ENCODE measurements at regions not wholly inside any gene's neighbourhood (a gene's known extent, or its start where the extent isn't known, plus 50 kb on each side); places are given as distances from the start of the nearest gene placed in this dataset.
"Not testable (repeated sequence)": the region's sequence is repeated elsewhere in the genome, so short reads cannot be mapped to it uniquely, and the experiment has no call there.

DNA sequence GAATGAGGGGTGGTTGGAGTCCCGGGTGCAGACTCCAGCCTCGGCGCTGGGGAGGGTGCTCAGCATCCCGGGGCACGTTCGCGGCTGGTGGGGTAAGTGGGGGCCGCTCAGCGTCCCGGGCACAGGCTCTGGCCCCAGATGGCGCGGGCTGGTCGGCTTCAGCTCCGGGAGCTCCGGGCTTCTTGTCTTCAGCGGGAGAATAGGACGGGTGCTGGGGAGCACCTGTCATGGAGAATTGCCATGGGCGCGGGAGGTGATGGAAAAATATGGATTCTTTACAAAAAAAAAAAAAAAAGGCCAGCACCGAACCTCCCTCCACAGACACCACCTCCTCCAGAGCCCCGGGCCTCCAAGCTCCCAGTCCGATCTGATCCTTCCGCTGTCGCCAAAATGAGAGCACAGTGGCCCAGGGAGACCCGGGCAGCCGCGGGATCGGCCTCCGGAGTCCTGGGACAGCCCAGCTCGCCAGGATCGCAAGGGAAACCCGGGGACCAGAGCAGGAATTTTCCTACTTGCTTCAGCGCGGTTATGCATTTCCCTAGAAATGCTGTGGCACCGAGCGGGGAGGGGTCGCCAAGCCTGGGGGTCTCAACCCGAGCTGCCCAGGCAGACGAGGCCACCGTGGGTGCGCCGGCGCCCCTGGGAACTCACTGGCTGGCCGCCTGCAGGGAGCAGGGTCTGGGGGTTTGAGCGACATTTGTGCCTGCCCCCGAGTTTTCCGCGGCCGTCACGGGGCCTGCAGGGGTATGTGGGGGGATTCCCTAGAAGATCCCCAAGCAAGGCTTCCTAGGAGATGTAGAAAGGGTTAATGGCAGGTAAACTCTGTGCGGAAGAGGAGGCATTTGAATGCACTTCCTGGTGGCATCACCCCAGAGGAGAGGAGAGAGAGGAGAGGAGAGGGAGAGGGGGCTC is 1336.9 kb downstream of the BRD1 start:
- in situ Hi-C loops (cut with MboI; ENCODE audit: low sequenced_read_pairs), result no loop called here

- in situ Hi-C loops (cut with MboI; ENCODE audit: low sequenced_read_pairs), result no loop called here
Observed at GRCh38 chr22:48489551-48490499, 1337.8 kb downstream of the BRD1 start.

DNA sequence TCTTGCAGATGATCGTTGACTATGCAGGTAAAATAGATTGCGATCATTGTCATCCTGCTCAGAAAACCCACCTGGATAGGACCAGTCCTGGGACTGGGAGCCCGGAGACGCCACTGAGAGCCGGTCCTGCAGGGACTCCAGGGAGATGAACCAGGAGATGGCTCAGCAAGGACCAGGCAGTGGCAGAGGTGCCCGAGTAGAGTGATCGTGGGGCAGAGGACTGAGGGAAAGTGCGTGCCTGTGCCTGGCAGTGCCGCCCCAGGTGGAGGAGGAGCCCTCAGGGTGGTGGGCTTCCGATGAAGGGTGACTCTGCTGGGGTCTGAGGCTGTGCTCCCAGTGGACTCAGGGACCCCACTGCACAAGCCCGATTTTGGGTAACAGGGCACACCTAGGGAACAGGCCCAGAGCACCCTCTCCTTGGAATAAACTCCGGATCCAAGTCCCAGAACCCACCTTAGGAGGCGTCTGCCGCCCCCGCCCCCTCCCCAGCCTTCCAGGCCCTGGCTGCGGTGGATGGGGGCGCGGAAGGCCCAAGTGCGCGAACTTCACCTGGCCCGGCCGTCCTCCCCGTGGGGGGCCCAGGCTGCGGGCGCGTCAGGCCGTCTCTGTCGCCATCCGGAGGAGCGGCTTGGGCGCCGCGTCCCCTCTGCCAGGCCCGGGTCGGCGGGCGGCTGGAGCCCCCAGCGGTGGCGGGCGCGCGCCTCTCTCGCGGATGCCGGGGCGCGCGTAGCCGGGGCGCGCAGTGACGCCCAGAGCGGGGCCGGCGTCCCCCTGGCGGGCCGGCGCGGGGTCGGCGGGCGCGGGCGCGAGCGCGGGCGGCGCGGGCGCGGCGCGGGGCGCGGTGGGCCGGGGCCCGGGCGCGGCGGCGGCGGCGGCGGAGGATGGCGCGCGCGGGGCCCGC is 1338.8 kb downstream of the BRD1 start:
- in situ Hi-C loops (cut with MboI; ENCODE audit: low sequenced_read_pairs), result no loop called here

DNA sequence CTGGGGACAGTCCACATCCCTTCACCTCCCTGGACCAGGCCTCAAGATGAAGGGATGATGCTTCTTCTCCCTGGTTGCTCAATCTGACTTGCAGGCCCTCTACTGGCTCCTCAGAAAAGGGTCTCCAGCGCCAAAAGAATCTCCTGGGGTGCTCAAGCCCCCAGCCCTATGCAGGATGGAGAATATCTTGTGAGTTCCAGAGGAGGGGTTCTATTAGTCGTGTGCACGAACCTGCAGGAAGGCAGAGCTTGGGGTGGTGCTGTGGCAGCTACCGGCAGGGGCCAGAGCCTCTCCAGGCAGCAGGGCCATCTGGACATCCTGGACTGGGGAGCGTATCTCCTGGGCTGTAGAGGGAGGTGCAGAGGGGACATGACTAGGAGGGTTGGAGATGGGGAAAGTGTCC is 1339.5 kb downstream of the BRD1 start:
- in situ Hi-C loops (cut with MboI; ENCODE audit: low sequenced_read_pairs), result no loop called here

DNA sequence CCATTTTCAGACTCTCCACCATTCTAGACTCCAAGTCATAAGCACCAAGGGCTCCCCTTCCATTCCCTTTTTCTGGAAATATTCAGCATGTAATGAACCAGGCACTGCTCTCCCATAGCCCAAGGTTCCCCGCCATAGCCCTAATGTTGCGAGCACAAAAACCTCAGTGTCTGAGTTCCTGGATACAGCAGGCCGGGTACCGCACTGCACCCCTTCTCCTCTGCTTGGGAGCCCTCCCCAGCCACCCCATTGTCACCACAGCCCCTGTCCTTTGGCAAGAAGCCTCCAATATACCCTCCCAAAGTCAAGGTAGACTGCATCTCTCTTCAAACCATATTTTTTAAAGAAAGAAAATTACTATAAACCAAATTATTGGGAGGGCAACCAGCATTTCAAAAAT is 1341.1 kb downstream of the BRD1 start:
- in situ Hi-C loops (cut with MboI; ENCODE audit: low sequenced_read_pairs), result no loop called here

DNA sequence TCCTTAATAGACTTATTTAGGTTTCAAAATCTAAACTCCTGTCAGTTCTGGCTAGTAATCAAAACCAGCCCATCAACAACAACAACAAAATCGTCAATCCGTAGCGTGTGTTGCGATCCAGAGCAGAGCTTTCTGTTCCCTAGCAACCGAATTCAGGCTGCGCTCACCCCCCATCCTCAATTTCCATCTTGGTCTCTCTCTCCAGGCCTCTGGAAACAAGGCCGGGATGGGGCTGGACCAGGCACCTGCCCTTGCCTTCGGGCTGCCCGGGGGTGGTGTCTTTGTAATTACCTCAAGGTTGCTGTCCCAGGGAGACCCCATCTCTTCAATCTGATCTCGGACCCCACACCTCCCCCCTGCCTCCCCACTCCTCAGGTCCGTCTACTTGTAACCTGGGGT is 1341.5 kb downstream of the BRD1 start:
- in situ Hi-C loops (cut with MboI; ENCODE audit: low sequenced_read_pairs), result no loop called here

- in situ Hi-C loops (cut with MboI; ENCODE audit: low sequenced_read_pairs), result no loop called here
Observed at GRCh38 chr22:48485149-48486133, 1342.2 kb downstream of the BRD1 start.

DNA sequence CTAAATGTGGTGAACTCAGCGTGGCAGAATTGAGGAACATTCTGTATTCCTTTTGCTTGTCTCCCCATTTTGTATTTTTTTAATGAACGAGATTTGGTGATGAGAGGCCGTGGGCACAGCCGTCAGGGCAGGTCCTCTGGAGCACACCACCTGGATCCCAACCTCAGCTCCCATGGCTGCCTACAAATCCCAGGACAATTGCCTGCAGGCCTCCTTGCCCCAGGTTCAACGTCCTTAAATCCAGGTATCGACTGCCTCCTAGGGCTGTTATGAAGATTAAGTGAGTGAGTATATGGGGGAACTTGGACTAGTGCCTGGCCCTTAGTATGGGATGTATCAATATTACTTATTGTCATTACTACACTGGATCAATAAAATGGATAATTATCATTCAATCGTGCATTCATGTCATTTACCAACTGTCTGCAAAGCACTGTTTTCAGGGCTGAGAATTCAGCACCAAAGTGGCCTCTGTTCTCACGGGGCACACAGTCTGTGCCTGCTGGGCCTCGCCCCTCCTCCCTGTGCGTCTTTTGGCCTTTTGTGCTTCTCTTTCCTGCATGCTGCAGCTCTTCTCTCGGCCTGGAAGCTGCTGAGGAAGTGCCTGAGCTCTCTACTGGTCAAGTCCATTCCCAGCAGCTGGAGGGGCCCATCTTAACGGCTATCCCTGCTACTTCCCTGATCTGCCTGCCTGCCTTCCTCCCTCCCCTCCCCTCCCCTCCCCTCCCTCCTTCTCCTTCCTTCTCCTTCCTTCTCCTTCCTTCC is 1343.7 kb downstream of the BRD1 start:
- in situ Hi-C loops (cut with MboI; ENCODE audit: low sequenced_read_pairs), result no loop called here

- in situ Hi-C loops (cut with MboI; ENCODE audit: low sequenced_read_pairs), result no loop called here
Observed at GRCh38 chr22:48482771-48483170, 1344.9 kb downstream of the BRD1 start.

DNA sequence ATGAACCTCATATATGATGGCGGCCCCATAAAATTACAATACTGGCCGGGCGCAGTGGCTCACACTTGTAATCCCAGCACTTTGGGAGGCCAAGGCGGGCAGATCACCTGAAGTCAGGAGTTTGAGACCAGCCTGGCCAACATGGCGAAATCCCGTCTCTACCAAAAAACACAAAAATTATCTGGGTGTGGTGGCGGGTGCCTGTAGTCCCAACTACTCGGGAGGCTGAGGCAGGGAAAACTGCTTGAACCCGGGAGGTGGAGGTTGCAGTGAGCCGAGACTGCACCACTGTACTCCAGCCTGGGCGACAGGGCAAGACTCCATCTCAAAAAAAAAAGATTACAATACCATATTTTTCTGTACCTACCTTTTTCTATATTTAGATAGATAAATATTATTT is 1345.5 kb downstream of the BRD1 start:
- in situ Hi-C loops (cut with MboI; ENCODE audit: low sequenced_read_pairs), result not testable (repeated sequence)

GRCh38 chr22:48481748-48482147 is 1345.9 kb downstream of the BRD1 start:
- in situ Hi-C loops (cut with MboI; ENCODE audit: low sequenced_read_pairs), result no loop called here

GRCh38 chr22:48478529-48479265 is 1349.0 kb downstream of the BRD1 start:
- in situ Hi-C loops (cut with MboI; ENCODE audit: low sequenced_read_pairs), result no loop called here

- in situ Hi-C loops (cut with MboI; ENCODE audit: low sequenced_read_pairs), result no loop called here
Observed at GRCh38 chr22:48478124-48478523, 1349.5 kb downstream of the BRD1 start.

GRCh38 chr22:48477031-48477721 is 1350.5 kb downstream of the BRD1 start:
- in situ Hi-C loops (cut with MboI; ENCODE audit: low sequenced_read_pairs), result no loop called here

DNA sequence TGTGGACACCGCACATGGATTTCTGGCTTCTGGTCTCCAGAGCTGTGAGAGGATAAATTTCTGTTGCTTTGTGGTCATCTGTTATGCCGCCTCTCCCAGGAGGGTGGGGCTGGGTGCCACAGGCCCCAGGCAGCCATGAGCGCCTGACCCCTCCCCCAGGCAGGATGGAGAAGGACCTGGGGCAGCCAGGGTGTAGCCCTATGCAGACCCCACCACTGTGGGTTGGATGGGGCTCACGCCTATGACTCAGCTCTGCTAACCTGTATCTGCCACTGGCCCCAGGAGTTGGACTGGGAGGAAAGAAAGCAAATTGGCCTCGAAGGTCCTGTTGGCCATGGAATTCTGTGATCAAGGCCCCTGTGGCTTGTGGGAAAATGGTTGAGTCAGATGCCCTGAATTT is 1351.1 kb downstream of the BRD1 start:
- in situ Hi-C loops (cut with MboI; ENCODE audit: low sequenced_read_pairs), result no loop called here

- in situ Hi-C loops (cut with MboI; ENCODE audit: low sequenced_read_pairs), result no loop called here
Observed at GRCh38 chr22:48475661-48476345, 1351.9 kb downstream of the BRD1 start.

- in situ Hi-C loops (cut with MboI; ENCODE audit: low sequenced_read_pairs), result no loop called here
Observed at GRCh38 chr22:48474881-48475280, 1352.8 kb downstream of the BRD1 start.
